ENCODE measurements at regions not wholly inside any gene's neighbourhood (a gene's known extent, or its start where the extent isn't known, plus 50 kb on each side); places are given as distances from the start of the nearest gene placed in this dataset.

DNA sequence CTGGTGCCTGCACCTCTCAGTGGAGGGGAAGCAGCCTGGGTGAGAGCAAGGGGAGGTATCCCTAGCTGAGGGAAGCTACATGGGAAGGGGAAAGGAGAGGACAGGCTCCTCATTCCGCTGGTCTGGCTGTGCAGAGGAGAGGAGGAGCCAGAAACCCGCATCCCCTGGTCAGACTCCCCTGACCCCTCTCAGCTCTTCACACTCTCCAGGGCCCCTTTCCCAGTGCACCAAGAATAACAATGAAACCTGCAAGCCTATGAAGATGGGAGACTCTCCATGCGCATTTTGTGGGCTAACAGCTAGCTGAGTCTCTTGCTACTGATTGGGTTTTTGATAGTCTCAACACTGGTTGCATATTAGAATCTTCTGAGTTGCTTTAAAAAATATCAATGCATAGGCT lies 319.9 kb upstream of the COBL start:
- Histone ChIP-seq H3K36me3 (ENCODE audit: insufficient read depth, low read length) (no peaks in the 10 kb centered on the region), H4K20me1 (ENCODE audit: insufficient read depth, low read length) (no peaks in the 10 kb centered on the region), H3K27ac (ENCODE audit: low read depth, low read length) (no peak overlapping the region), H3K4me2 (ENCODE audit: low read length) (no peak overlapping the region), H3K79me2 (ENCODE audit: insufficient read depth, low read length) (no peaks in the 10 kb centered on the region), H3K4me3 (ENCODE audit: insufficient read depth, low read depth, low read length) (no peak overlapping the region), H3K4me1 (ENCODE audit: insufficient read depth, low read length) (peaks cover 14% of the 10 kb centered on the region), H3K27me3 (ENCODE audit: insufficient read depth, low read length) (no peaks in the 10 kb centered on the region), H3K9me3 (ENCODE audit: insufficient read depth, low read depth, low read length) (no peaks in the 10 kb centered on the region), H3K9ac (ENCODE audit: low read length) (no peak overlapping the region), H2AFZ (ENCODE audit: low read depth, low read length) (no peak overlapping the region)
- DNase-seq (ENCODE audit: low read depth) (no peak), FAIRE-seq (no peak)
- no peak overlapping the region for H3K27ac Mint-ChIP-seq (ENCODE audit: unreplicated experiment)
- TF ChIP-seq, protein P1, sequence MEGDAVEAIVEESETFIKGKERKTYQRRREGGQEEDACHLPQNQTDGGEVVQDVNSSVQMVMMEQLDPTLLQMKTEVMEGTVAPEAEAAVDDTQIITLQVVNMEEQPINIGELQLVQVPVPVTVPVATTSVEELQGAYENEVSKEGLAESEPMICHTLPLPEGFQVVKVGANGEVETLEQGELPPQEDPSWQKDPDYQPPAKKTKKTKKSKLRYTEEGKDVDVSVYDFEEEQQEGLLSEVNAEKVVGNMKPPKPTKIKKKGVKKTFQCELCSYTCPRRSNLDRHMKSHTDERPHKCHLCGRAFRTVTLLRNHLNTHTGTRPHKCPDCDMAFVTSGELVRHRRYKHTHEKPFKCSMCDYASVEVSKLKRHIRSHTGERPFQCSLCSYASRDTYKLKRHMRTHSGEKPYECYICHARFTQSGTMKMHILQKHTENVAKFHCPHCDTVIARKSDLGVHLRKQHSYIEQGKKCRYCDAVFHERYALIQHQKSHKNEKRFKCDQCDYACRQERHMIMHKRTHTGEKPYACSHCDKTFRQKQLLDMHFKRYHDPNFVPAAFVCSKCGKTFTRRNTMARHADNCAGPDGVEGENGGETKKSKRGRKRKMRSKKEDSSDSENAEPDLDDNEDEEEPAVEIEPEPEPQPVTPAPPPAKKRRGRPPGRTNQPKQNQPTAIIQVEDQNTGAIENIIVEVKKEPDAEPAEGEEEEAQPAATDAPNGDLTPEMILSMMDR (IDR thresholded peaks at IDR 0.05; ENCODE audit: insufficient read depth, low read depth, low read length), result no peak
- TF ChIP-seq EZH2 (IDR thresholded peaks at IDR 0.05; ENCODE audit: insufficient read depth, low read length), result no peak
- H3K4me1 Mint-ChIP-seq (ENCODE audit: low read depth, unreplicated experiment), result peaks cover 38% of the 10 kb centered on the region
- peaks cover 2% of the 10 kb centered on the region for H3K9me3 Mint-ChIP-seq (ENCODE audit: unreplicated experiment)
- no peak overlapping the region for H3K4me3 Mint-ChIP-seq (ENCODE audit: unreplicated experiment)
- H3K36me3 Mint-ChIP-seq (ENCODE audit: low read depth, unreplicated experiment), result no peaks in the 10 kb centered on the region
- peaks cover 4% of the 10 kb centered on the region for H3K27me3 Mint-ChIP-seq (ENCODE audit: low read depth, unreplicated experiment)

DNA sequence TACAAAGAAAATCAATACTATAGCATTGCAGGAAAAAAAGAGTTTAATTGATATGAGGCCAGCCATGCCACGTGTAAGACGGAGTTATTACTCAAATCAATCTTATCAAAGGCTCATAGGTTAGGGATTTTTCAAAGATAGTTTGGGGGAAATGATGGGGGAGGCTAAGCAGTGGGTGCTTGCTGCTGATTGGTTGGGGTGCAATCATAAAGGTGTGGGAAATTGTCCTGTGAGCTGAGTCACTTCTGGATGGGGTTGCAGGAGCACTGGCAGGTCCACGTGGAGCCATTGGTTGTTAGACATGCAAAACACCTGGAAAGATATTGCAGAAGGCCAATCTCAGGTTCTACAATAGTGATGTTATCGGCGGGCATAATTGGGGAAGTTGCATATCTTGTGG lies 319.2 kb upstream of the COBL start:
- Mint-ChIP-seq H3K9me3 (ENCODE audit: unreplicated experiment) (peaks cover 2% of the 10 kb centered on the region), H3K36me3 (ENCODE audit: low read depth, unreplicated experiment) (no peaks in the 10 kb centered on the region), H3K27me3 (ENCODE audit: low read depth, unreplicated experiment) (peaks cover 4% of the 10 kb centered on the region), H3K4me3 (ENCODE audit: unreplicated experiment) (no peak overlapping the region), H3K4me1 (ENCODE audit: low read depth, unreplicated experiment) (peaks cover 35% of the 10 kb centered on the region), H3K27ac (ENCODE audit: unreplicated experiment) (no peak overlapping the region)
- H3K79me2 ChIP-seq (ENCODE audit: insufficient read depth, low read length), result no peaks in the 10 kb centered on the region
- no peaks in the 10 kb centered on the region for H3K27me3 ChIP-seq (ENCODE audit: insufficient read depth, low read length)
- H3K9ac ChIP-seq (ENCODE audit: low read length), result no peak overlapping the region
- H3K4me1 ChIP-seq (ENCODE audit: insufficient read depth, low read length), result peaks cover 14% of the 10 kb centered on the region
- TF ChIP-seq, protein P1 (IDR thresholded peaks at IDR 0.05; ENCODE audit: insufficient read depth, low read depth, low read length), result no peak
- TF ChIP-seq EZH2 (IDR thresholded peaks at IDR 0.05; ENCODE audit: insufficient read depth, low read length), result no peak
- no peaks in the 10 kb centered on the region for H4K20me1 ChIP-seq (ENCODE audit: insufficient read depth, low read length)
- DNase-seq (ENCODE audit: low read depth) (no peak), FAIRE-seq (no peak)
- H3K9me3 ChIP-seq (ENCODE audit: insufficient read depth, low read depth, low read length), result no peaks in the 10 kb centered on the region
- no peak overlapping the region for H3K27ac ChIP-seq (ENCODE audit: low read depth, low read length)
- no peak overlapping the region for H3K4me3 ChIP-seq (ENCODE audit: insufficient read depth, low read depth, low read length)
- no peak overlapping the region for H2AFZ ChIP-seq (ENCODE audit: low read depth, low read length)
- H3K36me3 ChIP-seq (ENCODE audit: insufficient read depth, low read length), result no peaks in the 10 kb centered on the region
- no peak overlapping the region for H3K4me2 ChIP-seq (ENCODE audit: low read length)

DNA sequence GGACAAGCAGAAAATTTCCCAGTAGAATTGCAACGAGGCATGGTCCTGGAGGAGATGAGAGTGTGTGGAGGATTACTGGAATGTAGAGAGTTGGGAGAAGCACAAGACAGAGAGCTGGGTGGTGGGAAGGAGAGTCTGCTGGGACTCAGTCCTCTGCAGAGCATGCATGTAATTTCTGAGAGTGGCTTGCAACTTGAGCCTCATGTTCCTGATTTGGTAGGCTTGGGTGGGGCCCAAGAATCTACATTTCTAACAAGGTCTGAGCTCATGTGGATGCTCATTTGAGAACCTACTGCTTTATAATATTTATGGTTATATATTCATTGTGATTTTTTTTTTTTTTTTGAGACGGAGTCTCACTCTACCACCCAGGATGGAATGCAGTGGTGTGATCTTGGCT lies 317.9 kb upstream of the COBL start:
- no peaks in the 10 kb centered on the region for H3K36me3 Mint-ChIP-seq (ENCODE audit: low read depth, unreplicated experiment)
- no peak for FAIRE-seq
- no peaks in the 10 kb centered on the region for H3K9me3 ChIP-seq (ENCODE audit: insufficient read depth, low read depth, low read length)

More for the DNA sequence above, 317.9 kb upstream of the COBL start:
- Mint-ChIP-seq H3K4me3 (ENCODE audit: unreplicated experiment) (no peak overlapping the region), H3K27me3 (ENCODE audit: low read depth, unreplicated experiment) (peaks cover 4% of the 10 kb centered on the region), H3K9me3 (ENCODE audit: unreplicated experiment) (peaks cover 2% of the 10 kb centered on the region), H3K27ac (ENCODE audit: unreplicated experiment) (no peak overlapping the region), H3K4me1 (ENCODE audit: low read depth, unreplicated experiment) (peaks cover 26% of the 10 kb centered on the region)
- Histone ChIP-seq H3K79me2 (ENCODE audit: insufficient read depth, low read length) (no peaks in the 10 kb centered on the region), H3K9ac (ENCODE audit: low read length) (no peak overlapping the region), H3K4me2 (ENCODE audit: low read length) (no peak overlapping the region), H4K20me1 (ENCODE audit: insufficient read depth, low read length) (no peaks in the 10 kb centered on the region), H3K27me3 (ENCODE audit: insufficient read depth, low read length) (no peaks in the 10 kb centered on the region), H3K36me3 (ENCODE audit: insufficient read depth, low read length) (no peaks in the 10 kb centered on the region), H2AFZ (ENCODE audit: low read depth, low read length) (no peak overlapping the region), H3K4me1 (ENCODE audit: insufficient read depth, low read length) (peaks cover 8% of the 10 kb centered on the region), H3K27ac (ENCODE audit: low read depth, low read length) (no peak overlapping the region), H3K4me3 (ENCODE audit: insufficient read depth, low read depth, low read length) (no peak overlapping the region)
- TF ChIP-seq, protein P1 (IDR thresholded peaks at IDR 0.05; ENCODE audit: insufficient read depth, low read depth, low read length), result no peak
- no peak for TF ChIP-seq EZH2 (IDR thresholded peaks at IDR 0.05; ENCODE audit: insufficient read depth, low read length)
- no peak for DNase-seq (ENCODE audit: low read depth)

All from astrocyte (in vitro differentiated cells and primary cell).